ENCODE measurements at regions not wholly inside any gene's neighbourhood (a gene's known extent, or its start where the extent isn't known, plus 50 kb on each side); places are given as distances from the start of the nearest gene placed in this dataset.

GRCh38 chr20:52817511-52817910 lies 154.6 kb upstream of the TSHZ2 start:
- DNase-seq = no peak

- DNase-seq = no peak
Measured at GRCh38 chr20:52814371-52814770, 157.8 kb upstream of the TSHZ2 start.

GRCh38 chr20:52812231-52812847 lies 159.8 kb upstream of the TSHZ2 start:
- DNase-seq = no peak

DNA sequence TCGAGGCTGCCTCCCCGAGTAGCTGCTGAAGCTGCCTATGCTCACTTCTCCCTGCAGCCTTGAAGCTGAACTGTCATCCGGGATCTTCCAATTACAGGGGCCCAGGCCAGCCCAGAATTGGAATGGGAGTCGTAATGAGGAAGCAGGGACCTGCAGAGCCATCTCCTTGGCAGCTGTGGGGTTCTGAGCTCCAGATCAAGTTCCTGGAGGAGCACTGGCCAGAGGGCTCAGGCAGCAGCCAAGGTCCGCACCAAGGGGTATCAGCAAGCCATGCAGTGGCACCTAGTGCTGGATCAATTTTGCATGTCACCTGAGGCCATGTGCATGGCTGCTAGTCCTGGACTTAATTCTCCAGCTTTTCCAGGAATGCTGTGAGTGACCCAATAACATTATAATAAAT lies 163.2 kb upstream of the TSHZ2 start:
- no peak for DNase-seq

DNA sequence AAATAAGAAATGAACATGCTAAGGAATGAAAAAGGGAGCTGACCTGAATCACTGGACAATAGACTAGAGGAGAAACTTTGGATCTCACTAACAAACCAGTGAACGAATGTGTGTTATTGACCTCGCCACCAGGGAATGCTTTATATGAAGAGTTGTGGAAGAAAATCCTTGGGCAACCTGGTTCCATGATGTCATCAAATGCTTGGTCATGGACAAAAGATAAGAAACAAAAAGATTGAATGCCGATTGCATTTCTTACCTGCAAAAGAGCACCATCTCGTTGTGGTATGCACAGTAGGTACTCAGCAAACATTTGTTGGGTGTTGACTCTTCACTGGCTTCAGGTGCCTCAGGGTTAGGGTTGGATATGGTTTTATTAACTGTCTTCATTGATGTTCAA lies 165.2 kb upstream of the TSHZ2 start:
- DNase-seq = no peak

GRCh38 chr20:52805843-52806242 lies 166.3 kb upstream of the TSHZ2 start:
- DNase-seq = no peak

GRCh38 chr20:52805296-52805571 lies 166.9 kb upstream of the TSHZ2 start:
- DNase-seq = no peak

- no peak for DNase-seq
Measured at GRCh38 chr20:52804497-52805295, 167.5 kb upstream of the TSHZ2 start.

DNA sequence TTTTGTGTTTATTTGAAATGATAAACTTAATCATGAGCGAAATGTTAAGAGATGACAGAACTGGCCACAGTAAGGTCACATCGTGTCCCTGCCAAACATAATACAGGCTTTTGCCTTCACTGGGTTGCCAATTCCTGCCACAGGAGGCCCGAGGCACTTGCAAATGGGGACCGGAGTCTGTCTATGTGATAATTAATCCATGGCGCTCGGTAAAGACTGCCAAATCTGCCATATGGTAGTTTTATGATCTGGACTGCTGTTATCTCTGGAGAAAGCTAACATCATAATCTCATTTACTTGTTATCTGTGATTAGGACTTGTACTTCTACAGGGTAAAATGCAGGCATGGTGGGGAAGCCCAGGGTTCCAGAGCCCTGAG lies 170.5 kb upstream of the TSHZ2 start:
- DNase-seq = no peak

DNA sequence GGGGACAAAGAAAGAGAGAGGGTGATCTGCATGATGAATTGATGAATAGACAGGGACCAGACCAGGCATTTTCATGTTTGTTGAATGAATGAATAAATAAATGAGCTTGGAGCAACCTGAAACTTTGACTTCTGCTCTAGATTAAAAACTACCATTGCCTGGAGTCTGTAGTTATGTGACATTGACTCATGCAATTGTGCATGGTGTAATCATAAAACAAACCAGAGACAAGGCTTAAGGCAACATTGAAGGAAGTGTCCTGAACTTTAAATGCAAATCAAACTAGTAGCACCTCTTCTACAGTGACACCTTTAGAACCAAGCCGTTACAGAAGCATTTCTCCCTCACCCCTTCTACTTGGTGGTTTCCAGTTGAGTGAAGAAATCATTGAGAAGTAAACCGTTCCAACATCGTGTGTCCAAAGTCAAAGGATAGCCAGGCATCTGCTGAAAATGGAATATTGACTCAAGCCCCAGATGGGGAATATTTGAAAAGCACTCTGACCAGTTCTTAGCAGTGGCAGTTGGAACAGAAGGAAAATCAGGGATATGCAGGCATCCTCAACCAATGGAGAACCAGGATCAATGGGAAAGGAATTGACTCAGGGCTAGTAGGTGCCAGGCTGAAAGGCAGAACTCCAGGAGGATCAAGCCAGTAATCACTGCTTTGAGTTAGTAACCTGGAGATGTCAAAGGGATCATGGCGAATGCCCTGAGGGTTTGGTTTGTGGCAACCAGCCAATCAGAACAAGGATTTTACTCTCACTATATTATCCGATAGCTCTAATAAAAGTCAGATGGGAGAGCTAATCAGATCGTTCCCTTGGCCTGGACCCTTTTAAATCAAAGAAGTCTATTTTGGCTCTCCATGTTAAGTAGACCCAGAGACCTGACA lies 171.2 kb upstream of the TSHZ2 start:
- no peak for DNase-seq

GRCh38 chr20:52799130-52799529 lies 173.0 kb upstream of the TSHZ2 start:
- DNase-seq = no peak

- DNase-seq = no peak
Measured at GRCh38 chr20:52798124-52798523, 174.0 kb upstream of the TSHZ2 start.

- DNase-seq = no peak
Measured at GRCh38 chr20:52794853-52795252, 177.3 kb upstream of the TSHZ2 start.

GRCh38 chr20:52793339-52793963 lies 178.7 kb upstream of the TSHZ2 start:
- DNase-seq = no peak

DNA sequence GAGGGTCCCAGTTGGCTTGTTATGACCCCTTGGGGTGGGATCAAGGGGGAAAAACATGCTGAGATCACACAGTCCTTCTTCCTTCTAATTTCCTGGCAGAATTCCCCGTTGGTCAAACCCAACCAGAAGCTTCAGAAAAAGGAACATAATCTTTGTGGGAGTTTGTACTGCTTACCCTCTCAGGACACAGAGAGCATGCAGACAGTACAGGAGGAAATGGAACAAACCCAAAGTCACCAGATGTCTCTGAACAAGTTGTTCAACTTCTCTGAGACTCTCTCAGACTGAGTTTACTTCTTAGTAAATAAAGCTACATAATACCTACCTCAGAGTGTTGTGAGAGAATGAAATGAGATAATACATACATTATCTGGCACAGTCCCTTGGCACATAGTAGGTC lies 181.1 kb upstream of the TSHZ2 start:
- DNase-seq = no peak

DNA sequence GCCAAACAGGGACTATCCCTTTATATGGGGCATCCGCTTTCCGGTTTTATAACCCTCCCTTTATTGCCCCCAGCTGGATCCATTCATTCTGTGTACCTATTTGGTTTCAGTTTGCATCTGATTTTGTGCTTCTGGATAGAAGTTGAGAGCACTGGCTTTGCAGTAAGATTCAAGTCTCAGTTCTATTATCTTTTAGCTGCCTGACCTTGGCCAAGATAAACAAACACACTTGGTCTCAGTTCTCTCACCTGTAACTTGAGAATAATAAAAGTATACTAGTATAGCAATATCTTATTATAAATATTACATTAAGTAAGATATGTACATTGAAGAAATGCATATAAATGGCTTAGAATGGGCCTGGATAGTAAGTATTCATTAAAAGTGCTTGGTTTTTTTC lies 182.4 kb upstream of the TSHZ2 start:
- no peak for DNase-seq

- DNase-seq = no peak
Measured at GRCh38 chr20:52787962-52788361, 184.2 kb upstream of the TSHZ2 start.

GRCh38 chr20:52787216-52787615 lies 184.9 kb upstream of the TSHZ2 start:
- DNase-seq = no peak

GRCh38 chr20:52785679-52786078 lies 186.5 kb upstream of the TSHZ2 start:
- no peak for DNase-seq

DNA sequence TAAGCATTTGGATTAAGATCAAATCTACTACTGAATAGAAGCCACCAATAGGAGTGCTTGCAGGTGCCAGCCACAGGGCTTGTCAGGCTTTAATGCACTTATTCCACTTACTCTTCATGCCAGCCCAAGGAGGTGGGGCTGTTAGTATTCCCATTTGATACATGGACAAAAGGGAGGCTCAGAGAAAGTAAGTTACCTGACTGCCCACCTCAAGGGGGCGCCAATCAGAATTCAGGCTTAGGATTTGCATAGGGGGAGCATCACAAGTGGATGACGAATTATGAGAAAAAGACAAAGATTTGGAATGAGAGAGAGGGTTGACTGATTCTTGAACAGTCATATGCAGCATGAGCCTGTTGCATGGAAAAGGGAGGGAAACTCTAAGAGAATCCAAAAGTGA lies 188.4 kb upstream of the TSHZ2 start:
- peak; percentile 35 to 44 for DNase-seq

DNA sequence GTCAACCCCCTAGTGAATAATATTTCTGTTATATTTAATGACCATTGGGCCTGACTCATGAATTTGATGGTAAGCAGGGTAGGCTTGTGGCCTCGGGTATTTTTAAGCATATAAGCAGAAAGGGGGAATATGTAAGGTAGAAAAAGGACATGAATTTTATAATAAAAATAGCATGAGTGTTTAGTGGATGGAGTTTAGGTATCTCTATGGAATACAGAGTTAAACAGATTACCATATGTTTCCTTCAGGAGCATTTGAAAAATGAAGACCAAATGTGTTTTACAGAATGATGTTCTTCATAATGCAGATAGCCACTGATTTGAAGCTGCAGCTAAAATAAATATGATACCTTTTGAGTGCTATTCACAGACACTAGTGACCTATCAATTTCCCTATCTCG lies 191.7 kb upstream of the TSHZ2 start:
- no peak for DNase-seq

- DNase-seq = no peak
Measured at GRCh38 chr20:52779125-52779524, 193.0 kb upstream of the TSHZ2 start.

DNA sequence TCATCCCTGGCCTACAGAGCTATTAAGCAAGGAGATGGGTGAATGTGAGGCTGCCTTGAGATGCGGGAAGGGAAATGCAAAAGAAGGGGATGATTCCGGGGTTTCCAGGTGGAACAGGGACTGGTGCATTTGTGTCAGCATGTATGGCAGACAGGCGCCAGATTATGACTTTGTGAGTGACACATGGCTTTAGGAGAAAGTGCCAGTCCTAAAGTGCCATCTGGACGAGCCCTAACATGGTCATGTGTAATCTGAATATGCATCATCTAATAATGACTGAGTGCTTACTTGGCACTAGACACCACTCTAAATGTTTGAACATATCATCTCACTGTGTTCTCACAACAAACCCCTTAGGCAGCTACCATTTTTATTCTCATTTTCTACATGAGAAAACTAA lies 195.0 kb upstream of the TSHZ2 start:
- DNase-seq = no peak

DNA sequence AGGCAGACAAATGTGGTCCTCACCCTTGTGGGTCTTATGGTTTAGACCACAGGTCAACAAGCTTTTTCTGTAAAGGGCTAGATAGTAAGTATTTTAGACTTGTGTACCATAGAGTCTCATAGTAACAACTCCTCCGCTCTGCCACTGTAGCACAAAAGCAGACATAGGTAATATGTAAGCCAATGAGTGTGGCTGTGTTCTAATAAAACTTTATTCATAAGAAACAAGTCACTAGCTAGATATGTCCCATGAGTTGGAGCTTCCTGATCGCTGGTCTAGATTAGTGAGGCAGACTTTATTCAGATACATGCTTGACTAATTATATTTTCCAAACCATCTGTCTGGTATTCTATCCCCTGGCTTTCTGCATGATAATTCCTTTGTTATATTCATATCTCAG lies 196.4 kb upstream of the TSHZ2 start:
- no peak for DNase-seq
